Activated CD4-positive, CD25-positive, alpha-beta regulatory T cell treated with anti-CD3 and anti-CD28 coated beads, Interleukin-2, amount 50 U/mL, for 72 hours (primary cell): ENCODE measurements at regions not wholly inside any gene's neighbourhood (a gene's known extent, or its start where the extent isn't known, plus 50 kb on each side); places are given as distances from the start of the nearest gene placed in this dataset.
"Not testable (repeated sequence)": the region's sequence is repeated elsewhere in the genome, so short reads cannot be mapped to it uniquely, and the experiment has no call there.

ENCODE experiments used
- DNase-seq: peaks from one replicate; pipeline ENCODE4 v3.0.0; 2021

DNA sequence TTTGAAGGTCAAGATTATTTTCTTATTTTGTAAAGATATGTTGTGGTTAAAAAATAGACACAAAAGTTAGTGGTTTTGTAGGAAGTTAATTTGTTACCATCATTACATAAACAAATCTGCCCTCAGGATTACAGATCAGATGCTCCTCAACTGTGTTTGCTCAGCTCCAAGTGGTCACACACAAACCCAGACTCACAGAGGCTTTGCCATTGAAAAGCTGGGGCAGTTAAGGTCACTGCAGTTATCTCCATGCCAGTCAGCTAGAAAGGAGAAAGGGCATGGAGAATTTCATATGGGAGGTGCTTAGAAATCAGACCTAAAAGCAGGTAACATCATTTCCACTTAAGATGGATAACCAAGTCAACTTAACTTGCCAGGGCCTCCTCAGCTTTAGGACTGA lies 825.7 kb upstream of the GBE1 start:
- no peak for DNase-seq

DNA sequence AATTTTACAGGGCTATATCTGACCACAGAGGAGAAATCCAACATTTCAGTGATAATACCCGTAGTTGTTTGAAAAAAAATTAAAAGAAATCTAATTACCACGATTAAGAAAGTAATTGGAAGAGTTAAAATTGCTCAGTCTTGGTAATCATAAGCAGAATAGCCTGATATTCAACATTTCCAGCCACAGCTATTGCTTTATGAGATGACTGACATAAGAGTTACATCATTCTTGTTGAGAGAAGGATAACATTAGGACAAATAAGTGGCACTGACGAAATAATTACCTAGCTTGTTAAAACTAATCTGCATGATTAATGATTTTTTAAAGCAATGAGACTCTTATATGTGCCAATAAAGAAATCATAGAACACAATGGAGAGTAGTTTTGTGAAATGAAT lies 825.0 kb upstream of the GBE1 start:
- no peak for DNase-seq

DNA sequence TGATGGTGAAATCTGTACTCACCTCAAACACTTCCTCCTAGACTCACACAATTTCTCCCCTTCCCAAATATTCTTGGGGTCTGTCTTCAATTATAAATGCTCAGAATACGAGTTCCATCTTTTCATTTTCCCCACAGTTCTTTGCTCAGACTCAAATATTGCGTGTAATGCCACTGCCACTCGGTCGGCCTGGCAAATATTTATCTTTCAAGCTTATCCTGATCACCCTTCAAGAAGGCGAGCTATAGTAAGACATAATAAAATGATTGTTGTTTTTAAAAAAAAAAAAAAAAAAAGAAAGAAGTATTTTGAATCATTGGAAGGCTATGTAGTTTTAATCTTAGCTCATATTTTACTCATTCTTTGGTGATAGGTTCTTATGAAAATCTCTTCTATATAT lies 824.6 kb upstream of the GBE1 start:
- not testable (repeated sequence) for DNase-seq

DNA sequence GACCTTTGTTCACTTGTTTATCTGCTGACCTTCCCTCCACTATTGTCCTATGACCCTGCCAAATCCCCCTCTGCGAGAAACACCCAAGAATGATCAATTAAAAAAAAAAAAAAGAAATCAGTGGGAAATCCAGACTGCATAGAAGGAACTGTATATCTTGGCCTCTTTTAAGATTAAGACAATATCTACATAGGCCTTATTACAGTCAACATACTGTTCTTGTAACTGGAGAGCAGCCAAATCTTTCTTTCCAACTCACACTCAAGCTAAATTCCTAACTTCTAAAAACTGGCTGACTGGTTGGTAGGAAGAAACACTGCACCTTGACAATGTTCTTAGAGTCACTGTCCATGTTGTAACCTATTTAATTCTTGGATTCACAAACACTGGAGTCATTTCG lies 824.1 kb upstream of the GBE1 start:
- not testable (repeated sequence) for DNase-seq

DNA sequence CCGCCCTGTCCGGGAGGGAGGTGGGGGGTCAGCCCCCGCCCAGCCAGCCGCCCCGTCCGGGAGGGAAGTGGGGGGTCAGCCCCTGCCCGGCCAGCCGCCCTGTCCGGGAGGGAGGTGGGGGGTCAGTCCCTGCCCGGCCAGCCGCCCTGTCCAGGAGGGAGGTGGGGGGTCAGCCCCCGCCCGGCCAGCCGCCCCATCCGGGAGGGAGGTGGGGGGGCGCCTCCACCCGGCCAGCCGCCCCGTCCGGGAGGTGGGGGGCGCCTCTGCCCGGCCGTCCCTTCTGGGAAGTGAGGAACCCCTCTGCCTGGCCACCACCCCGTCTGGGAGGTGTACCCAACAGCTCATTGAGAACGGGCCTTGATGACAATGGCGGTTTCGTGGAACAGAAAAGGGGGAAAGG lies 823.4 kb upstream of the GBE1 start:
- DNase-seq: not testable (repeated sequence)

DNA sequence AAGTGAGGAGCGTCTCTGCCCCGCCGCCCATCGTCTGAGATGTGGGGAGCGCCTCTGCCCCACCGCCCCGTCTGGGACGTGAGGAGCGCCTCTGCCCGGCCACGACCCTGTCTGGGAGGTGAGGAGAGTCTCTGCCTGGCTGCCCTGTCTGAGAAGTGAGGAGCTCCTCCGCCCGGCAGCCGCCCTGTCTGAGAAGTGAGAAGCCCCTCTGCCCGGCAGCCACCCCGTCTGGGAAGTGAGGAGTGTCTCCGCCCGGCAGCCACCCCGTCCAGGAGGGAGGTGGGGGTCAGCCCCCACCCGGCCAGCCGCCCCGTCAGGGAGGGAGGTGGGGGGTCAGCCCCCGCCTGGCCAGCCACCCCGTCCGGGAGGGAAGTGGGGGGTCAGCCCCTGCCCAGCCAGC lies 823.0 kb upstream of the GBE1 start:
- DNase-seq: not testable (repeated sequence)

DNA sequence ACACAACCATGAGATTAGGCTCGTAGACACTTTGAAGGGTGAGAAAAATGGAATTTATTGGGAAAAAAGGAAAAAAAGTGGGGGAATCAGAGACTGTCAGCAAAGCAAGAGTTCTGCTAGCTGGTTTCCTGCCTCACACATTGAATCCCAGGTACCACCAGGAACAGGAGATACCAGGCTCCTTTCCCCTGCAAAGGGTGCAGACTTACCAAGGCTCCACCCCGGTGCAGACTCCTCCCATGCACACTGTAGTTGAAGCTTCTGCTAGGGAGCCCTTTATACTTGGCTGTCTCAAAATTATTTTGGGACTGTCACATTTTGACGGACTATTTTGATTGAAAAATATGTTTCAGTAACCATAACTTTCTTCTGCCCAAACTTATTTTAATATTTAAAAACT lies 819.9 kb upstream of the GBE1 start:
- no peak for DNase-seq

DNA sequence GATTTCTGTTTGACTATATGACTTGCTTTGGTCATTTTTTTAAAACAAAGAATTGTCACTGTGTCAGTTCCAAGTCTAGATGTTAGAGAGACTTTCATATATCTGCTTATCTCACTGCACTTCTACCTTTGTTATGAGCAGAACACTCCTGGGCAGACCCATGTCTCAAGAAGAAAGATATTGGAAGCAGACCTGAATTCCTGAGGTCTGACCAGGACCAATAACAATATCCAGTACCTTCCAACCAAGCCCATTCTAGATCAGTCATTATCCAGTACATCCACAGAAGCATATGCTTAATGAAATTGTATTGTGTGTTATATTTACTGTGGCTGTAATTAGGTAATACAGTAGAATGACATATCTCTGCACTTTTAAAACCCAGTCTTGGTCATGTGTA lies 811.3 kb upstream of the GBE1 start:
- DNase-seq: no peak

DNA sequence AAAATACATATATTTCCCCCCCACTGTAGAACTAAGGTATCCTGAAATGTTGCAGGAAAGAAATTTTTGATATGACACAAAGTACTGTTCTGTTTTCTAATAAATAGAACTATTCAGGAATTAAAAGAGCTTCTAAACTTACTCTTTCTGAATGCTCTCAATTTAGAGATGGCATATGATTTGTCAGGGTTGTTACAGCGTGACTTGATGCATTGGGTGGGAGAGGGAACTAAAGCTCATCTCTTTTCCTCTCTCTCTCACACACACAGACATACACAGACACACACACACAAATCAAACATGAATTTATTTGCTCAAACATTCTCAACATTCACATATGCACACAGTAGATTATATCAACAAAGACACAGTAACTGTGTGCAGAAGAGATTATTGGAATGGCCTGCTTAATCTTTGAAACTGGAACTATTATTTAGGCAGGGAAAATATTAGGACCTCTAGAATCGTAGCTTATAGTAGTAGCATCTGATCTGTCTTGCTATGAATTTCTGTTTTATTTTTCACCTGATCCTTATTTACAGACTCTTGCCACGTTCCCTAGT lies 807.4 kb upstream of the GBE1 start:
- no peak for DNase-seq

DNA sequence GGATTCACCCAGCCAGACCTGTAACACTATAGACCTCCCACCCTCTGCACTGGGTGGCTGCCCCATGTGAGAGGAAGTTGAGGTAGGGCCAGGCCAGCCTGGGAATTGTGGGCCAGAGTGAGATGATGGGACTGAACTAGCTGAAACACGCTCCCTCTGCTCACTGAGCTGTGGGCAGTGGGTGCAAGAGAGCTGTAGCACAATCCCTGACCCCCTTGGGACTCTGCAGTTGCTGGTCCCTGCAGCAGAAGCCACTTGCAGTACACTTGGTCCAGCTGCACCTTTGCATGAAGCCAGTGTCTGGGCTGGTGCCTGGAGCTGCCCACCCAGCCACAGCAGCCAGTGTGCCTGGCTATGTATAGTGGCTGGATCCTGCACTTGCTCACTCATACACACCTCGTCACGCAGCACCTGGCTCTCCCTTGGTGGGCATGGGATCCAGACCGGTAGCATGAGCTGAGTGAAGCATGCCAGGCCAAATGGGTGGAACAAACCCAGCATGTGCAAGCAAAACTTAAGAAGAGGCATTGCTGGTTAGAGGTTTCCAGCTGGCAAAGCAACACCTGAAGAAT lies 805.7 kb upstream of the GBE1 start:
- DNase-seq: no peak

DNA sequence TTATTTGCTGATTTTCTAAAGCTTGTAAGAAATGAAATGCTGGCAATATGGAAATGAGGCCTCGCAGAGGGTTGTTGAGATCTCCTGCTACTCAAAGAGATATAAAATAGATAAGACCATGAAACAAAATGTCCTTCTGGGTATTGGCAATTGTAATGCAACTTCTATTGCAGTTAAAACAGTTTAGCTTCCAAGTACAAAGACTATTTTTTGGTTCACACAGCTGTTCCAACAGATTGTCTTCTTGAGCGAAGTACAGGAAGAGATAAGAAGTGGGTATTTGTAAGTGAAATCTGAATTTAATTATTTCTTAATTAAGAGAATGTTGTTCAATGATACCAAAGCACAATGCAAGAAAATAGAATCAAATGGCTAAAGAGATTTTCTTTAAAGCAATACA lies 801.5 kb upstream of the GBE1 start:
- no peak for DNase-seq

DNA sequence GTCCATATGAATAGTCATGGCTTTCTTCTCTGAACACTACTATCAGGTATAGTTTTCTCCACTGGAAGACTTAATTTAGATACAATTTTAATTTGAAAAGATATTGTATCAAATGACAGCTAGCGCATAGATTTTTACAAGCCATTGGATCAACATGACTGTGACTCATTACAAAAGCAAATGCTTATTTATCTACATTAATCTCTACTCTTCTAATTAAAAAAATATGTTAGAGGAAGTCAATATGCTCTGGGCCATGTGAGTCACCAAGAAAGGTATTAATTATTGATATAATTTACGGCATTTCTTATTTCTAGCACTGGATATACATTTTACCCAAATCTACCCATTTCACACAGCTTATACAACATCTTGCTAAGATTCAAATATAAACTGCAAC lies 800.3 kb upstream of the GBE1 start:
- DNase-seq: no peak

DNA sequence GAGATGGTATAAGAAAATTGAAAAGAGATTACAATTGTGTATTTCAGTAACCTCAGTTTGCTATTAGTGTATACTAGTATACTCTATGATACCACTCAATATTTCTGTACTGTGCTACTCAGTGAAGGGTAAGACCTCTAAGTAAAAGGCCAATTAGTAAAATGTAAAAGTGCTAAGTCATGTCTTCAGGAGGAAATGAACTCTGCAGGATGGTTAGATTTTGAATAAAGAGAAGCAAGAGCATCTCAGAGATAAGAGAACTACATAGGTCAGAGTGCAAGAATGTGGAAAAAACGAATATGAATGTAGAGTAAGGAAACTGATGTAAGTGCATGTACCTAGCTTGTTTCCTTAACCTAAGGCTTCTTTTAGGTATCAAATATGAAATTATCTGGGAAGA lies 796.6 kb upstream of the GBE1 start:
- DNase-seq: no peak

DNA sequence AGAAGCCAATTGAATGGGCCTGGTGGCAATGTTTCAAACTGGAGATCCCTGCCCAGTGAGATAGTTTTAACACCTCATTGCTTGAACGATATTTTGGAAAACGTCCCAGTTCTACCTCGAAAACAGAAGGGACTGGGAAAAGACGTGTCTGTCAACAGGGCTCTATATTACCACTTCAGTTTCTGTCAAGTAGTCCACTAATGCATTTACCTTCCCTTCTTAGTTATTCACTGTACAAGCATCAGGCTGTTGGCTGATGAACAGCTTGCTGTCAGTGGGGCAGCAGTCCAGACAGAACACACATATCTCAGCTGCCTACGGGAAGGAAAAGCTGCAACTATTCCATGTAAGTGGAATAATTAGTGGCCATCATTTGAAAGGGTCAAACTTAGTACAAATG lies 794.7 kb upstream of the GBE1 start:
- DNase-seq: no peak

DNA sequence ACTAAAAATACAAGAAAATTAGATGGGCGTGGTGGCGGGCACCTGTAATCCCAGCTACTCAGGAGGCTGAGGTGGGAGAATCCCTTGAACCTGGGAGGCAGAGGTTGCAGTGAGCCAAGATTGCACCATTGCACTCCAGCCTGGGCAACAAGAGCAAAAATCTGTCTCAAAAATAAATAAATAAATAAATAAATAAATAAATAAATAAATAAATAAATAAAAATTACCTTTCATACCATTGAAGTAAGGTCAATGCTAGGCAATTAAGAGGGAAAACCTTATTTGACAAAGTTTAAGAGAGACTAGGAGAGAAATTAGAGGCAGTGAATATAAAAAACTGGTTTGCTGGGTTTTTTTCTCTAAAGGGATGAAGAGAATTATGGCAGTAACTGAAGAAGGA lies 781.1 kb upstream of the GBE1 start:
- not testable (repeated sequence) for DNase-seq

DNA sequence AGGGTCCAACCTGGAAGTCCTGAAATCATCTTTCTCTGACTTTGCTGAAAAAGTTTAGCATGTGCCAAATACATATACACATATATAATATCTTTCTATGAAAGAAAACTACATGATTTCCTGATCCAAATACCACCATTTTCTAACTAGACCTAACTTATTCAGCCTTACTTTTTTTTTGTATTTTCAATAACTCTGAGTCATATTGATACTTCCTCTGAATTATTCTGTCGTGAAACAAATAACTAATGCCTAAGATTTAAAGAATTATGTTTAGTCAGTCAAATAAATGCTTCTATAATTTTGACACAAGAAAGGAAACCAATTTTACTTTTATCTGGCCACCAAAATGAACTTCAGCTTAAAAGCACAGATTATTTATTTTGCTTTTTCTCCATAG lies 760.2 kb upstream of the GBE1 start:
- DNase-seq: no peak

DNA sequence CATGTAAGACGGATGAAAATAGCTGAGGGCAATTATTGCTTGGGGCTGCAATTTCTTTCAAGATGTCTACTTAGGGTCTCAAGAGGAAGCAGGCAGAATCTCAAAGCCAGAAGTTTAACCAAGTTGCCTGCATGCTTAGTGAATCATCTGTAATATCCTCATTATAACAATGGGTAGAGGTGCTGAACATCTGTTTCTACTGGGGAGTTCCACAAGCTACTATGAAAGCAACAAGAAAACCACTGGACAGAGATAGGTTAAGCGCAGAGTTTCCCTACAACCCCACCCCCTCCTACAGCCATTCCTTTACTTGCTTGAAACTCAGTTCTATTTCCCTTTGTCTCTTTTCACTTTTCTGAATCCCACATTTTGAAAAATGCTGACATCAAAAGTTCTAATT lies 759.4 kb upstream of the GBE1 start:
- DNase-seq: no peak

DNA sequence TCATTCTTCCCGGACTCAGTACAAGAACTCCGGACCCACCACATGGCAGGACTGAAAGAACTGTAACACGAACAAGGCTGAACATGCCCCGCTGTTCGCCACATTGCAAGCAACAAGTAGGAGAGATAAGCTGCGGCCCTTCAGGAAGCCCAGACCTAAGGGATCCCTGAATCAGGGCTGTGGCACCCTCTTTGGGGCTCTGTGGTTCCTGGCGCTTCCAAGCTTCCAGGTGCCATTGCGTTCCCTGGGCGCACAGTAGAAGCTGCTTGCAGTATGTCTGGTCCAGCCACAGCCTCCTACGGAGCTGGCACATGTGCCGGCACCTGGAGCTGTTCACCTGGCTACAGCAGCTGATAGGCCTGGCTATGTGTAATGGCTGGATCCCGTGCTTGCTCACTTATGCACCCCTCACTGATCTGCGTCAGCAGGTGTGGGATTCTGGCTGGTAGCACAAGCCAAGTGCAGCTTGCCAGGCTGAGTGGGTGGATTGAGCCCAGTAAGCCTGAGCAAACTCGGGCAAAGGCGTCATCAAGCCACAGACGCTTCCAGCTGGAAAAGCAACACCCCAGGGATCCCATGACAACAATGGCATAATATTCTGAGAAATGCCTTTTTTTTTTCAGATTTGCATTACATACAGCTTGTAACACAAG lies 748.6 kb upstream of the GBE1 start:
- DNase-seq: no peak

DNA sequence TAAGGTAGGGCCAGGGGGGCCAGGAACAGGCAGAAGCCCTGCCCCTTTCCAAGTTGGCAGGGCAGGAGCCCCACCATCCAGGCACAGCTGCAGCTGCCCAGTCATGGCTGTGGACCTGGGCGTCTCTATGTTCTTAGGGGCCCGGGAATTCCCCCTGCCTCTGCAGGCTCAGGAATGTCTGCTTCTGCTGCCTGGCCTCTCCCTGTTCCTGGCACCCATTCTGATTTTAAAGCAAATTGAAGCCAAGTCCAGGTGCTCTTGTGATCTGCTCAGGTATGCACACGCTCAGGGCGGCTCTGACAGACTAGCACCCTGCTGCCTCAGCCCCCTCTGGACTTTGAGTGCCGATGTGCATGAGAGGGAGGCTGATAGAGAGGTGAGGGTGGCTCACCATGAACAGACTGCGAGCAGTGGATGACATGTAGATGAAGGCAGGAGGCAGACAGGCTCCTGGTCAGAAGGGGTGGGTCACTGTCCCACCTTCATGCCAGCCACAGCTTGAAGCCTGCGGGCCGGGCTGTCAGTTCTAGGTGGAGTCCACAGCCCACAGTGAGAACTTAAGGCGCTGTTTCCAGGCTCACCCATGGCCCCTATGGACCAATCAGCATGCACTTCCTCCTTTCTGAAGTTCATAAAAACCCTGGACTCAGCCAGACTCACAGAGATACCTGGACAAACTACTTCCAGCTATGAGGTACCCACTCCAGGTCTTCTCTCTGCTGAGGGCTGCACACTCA lies 747.8 kb upstream of the GBE1 start:
- DNase-seq: no peak

DNA sequence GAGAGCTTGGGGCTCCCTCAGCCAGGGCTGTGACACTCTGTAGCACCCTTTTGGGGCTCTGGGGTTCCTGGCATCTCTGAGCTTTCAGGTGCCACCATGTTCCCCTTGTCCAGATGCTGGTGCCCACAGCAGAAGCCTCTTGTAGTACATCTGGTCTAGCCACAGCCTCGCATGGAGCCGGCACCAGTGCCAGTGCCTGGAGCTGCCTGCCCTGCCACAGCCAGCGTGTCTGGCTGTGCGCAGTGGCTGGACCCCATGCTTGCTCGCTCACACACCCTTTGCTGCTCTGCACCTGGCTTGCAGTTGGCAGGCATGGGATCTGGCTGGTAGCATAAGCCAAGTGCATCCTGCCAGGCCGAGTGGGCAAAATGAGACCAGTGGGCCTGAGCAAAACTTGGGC lies 744.8 kb upstream of the GBE1 start:
- DNase-seq: no peak

DNA sequence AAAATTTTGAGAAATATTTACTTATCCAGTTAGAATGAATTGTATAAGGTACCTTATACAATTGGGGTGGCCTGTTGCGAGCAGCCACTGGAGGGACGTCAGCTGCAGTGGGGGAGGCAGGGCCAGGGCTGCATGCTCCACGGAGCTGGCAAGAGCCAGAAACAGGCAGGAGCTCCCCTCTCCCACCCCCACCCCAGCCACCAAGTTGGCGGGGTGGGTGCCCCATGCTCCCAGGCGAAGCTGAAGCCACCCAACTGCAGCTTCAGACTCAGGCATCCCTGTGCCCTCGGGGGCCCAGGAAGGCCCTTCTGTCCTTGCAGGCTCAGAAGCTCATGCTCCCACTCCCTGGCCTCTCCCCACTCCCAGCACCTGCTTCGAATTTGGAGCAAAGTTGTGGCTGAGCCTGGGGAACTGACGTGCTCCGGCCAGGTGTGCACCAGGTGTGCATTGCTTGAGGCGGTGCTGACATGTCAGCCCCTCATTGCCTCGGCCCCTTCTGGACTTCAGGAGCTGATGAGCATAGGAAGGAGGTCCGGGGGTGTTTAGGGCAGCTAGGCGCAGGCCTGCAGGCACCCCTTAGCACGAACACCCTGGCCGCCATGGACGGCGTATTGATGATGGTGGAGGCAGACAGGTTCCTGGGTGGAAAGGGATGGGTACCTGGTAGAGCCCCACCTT lies 743.8 kb upstream of the GBE1 start:
- DNase-seq: no peak

DNA sequence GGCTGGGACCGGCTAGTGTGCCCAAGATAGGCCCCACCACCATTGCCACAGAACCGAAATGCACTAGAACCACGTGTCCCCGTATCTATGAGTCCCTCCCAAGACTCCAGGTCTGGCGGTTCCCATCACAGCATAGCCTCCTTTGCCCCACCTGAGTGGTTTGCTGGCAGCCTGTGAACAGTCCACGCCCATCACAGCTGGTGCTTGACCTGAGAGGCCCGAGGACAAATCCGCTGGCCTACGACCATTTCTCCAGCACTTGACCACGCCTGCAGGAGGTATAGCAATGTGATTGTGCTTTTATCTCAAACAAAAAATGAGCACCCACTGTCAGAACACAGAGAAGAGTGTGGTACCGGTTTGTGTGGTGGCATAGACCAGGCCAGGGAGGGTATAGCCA lies 736.7 kb upstream of the GBE1 start:
- no peak for DNase-seq

DNA sequence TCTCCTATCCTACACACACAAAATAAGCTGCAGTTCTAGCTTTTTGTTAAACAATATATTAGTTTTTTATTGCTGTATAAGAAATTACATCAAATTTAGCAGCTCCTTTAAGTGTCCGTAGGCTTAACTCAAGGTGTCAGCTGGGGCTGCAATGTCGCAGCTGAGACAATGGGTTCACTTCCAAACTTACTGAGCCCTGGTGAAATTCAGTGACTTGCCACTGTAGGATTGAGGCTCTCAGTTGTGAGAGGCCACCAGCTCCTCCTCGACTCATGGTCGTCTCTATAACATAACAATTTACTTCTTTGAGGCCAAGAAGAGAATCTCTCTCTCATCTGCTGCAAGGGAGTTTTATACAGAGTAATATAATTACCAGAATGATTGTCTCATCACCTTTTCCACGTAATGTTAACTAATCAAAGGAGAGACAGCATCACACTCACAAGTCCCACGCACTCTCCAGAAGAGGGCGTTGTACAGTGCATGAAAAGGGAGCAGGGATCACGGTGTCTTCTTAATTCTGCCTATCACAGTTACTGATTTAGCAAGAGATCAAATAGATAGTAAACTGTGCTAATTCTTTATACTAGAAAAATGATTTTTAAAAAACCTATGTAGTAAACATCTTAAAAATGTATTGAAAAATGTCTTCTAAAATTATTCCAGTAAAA lies 735.6 kb upstream of the GBE1 start:
- DNase-seq: no peak
